H1 (cell line): ENCODE measurements at regions not wholly inside any gene's neighbourhood (a gene's known extent, or its start where the extent isn't known, plus 50 kb on each side); places are given as distances from the start of the nearest gene placed in this dataset.

Experiments used
- CTCF ChIA-PET: fragments of 300-600 bp; sonication (Branson Sonifier 250); formaldehyde crosslinking; loops from one replicate; lab custom pipeline; 2021; ENCODE audit not compliant: partially characterized antibody; lab: Charles Lee
- POLR2A ChIA-PET: fragments of 300-600 bp; sonication (Branson Sonifier 250); formaldehyde crosslinking; loops from one replicate; lab custom pipeline; 2021; ENCODE audit warnings: inconsistent platforms; ENCODE audit not compliant: partially characterized antibody; lab: Charles Lee
- DNase-seq, 2 experiments: peaks; one replicate each; pipeline versions ENCODE4 v3.0.0 to v3.0.0-alpha.2; 2010 to 2022; ENCODE audit warnings: low spot score in 2 of 2, low read depth in 1 of 2, mixed read lengths in 1 of 2
- FAIRE-seq: peaks from 2 replicates; lab custom pipeline; 2011; peaks lifted over from hg19 to GRCh38; lab: Jason Lieb, UNC
- H2AFZ ChIP-seq: 2 replicates; pipeline ENCODE4 v1.8.1; 2012; ENCODE audit warnings: low read length, inconsistent platforms
- H2AK5ac ChIP-seq: 2 replicates; pipeline ENCODE4 v1.6.1; 2013; ENCODE audit warnings: low read depth, low read length
- H2BK120ac ChIP-seq: replicated peaks from 2 replicates; pipeline ENCODE3; 2013; ENCODE audit warnings: low read depth, low read length, inconsistent platforms
- H2BK12ac ChIP-seq: 2 replicates; pipeline ENCODE4 v1.6.1; 2013; ENCODE audit warnings: low read depth, low read length
- H2BK15ac ChIP-seq: 2 replicates; pipeline ENCODE4 v1.6.1; 2013; ENCODE audit warnings: low read length
- H2BK20ac ChIP-seq: 2 replicates; pipeline ENCODE4 v1.6.1; 2013; ENCODE audit warnings: low read length
- H2BK5ac ChIP-seq: 2 replicates; pipeline ENCODE4 v1.6.1; 2013; ENCODE audit warnings: low read depth, low read length
- H3K14ac ChIP-seq: 2 replicates; pipeline ENCODE4 v1.6.1; 2013; ENCODE audit warnings: inconsistent platforms; ENCODE audit not compliant: insufficient read length
- H3K18ac ChIP-seq: 2 replicates; pipeline ENCODE4 v1.6.1; 2013; ENCODE audit warnings: low read length; ENCODE audit errors: extremely low read depth
- H3K23ac ChIP-seq: 2 replicates; pipeline ENCODE4 v1.6.1; 2013; ENCODE audit warnings: inconsistent platforms; ENCODE audit not compliant: insufficient read length
- H3K23me2 ChIP-seq: 2 replicates; pipeline ENCODE4 v1.6.1; 2013; ENCODE audit warnings: low read depth, low read length
- H3K27ac ChIP-seq: 2 replicates; pipeline ENCODE4 v1.6.1; 2011; ENCODE audit warnings: low read depth, low read length, inconsistent platforms
- H3K27me3 ChIP-seq, 4 experiments: replicated peaks in 1 of 4; 1 replicate in 1 of 4; 2 replicates in 3 of 4; pipeline versions ENCODE4 v1.6.1 to v1.8.1; 2011 to 2013; ENCODE audit warnings: low read length in 3 of 4, mild to moderate bottlenecking in 3 of 4, inconsistent platforms in 2 of 4, mixed read lengths in 2 of 4, moderate library complexity in 1 of 4; ENCODE audit not compliant: control insufficient read depth in 3 of 4, insufficient read depth in 3 of 4; ENCODE audit errors: extremely low read depth in 1 of 4
- H3K36me3 ChIP-seq, 4 experiments: 2 replicates each; pipeline versions ENCODE4 v1.6.1 to v1.8.1; 2011 to 2013; ENCODE audit warnings: mild to moderate bottlenecking in 4 of 4, low read length in 3 of 4, moderate library complexity in 2 of 4, control low read depth in 1 of 4, inconsistent platforms in 1 of 4; ENCODE audit not compliant: insufficient read depth in 4 of 4, control insufficient read depth in 2 of 4
- H3K4ac ChIP-seq: replicated peaks from 2 replicates; pipeline ENCODE3; 2013; ENCODE audit warnings: low read length, low read depth, mixed read lengths, inconsistent platforms; ENCODE audit not compliant: insufficient read length
- H3K4me1 ChIP-seq, 4 experiments: replicated peaks in 1 of 4; 1 replicate in 1 of 4; 2 replicates in 3 of 4; pipeline versions ENCODE4 v1.6.1 to v1.8.1; 2011 to 2013; ENCODE audit warnings: low read length in 3 of 4, inconsistent platforms in 2 of 4, mixed read lengths in 1 of 4; ENCODE audit not compliant: insufficient read depth in 4 of 4, control insufficient read depth in 3 of 4
- H3K4me2 ChIP-seq, 2 experiments: 2 replicates each; pipeline versions ENCODE4 v1.6.1 to v1.8.1; 2011 to 2013; ENCODE audit warnings: low read depth in 2 of 2, low read length in 2 of 2, control low read depth in 1 of 2, inconsistent platforms in 1 of 2, mild to moderate bottlenecking in 1 of 2; ENCODE audit not compliant: insufficient read depth in 1 of 2
- H3K4me3 ChIP-seq, 4 experiments: fragments of 200-600, 300-600 bp in 1 of 4; sonication (generic), shearing (Covaris generic), sonication (Bioruptor Twin) in 1 of 4; 2 replicates each; pipeline versions ENCODE4 v1.5.1 to v1.8.1; 2011 to 2016; ENCODE audit warnings: low read length in 4 of 4, low read depth in 3 of 4, control low read depth in 2 of 4, inconsistent platforms in 2 of 4, mild to moderate bottlenecking in 2 of 4, mixed read lengths in 1 of 4, moderate library complexity in 1 of 4; ENCODE audit not compliant: insufficient read depth in 2 of 4; ENCODE audit errors: extremely low read depth in 1 of 4
- H3K56ac ChIP-seq: replicated peaks from 2 replicates; pipeline ENCODE3; 2013; ENCODE audit warnings: low read depth, mild to moderate bottlenecking, mixed read lengths, low read length, inconsistent platforms; ENCODE audit not compliant: insufficient read length
- H3K79me1 ChIP-seq: 2 replicates; pipeline ENCODE4 v1.6.1; 2013; ENCODE audit warnings: low read depth, low read length, control low read depth
- H3K79me2 ChIP-seq, 2 experiments: 2 replicates each; pipeline versions ENCODE4 v1.6.1 to v1.8.1; 2012 to 2013; ENCODE audit warnings: low read length in 2 of 2, mild to moderate bottlenecking in 2 of 2, inconsistent platforms in 1 of 2; ENCODE audit not compliant: insufficient read depth in 2 of 2, control insufficient read depth in 1 of 2
- H3K9ac ChIP-seq, 4 experiments: replicated peaks in 1 of 4; 1 replicate in 1 of 4; 2 replicates in 3 of 4; pipeline versions ENCODE4 v1.6.1 to v1.8.1; 2011 to 2013; ENCODE audit warnings: low read depth in 3 of 4, low read length in 3 of 4, control low read depth in 2 of 4, mild to moderate bottlenecking in 2 of 4, moderate library complexity in 2 of 4, inconsistent platforms in 1 of 4; ENCODE audit errors: extremely low read depth in 1 of 4
- H3K9me3 ChIP-seq, 2 experiments: 2 replicates each; pipeline versions ENCODE4 v1.6.1 to v1.8.1; 2012 to 2013; ENCODE audit warnings: mild to moderate bottlenecking in 2 of 2, moderate library complexity in 2 of 2, control low read depth in 1 of 2, inconsistent platforms in 1 of 2, low read depth in 1 of 2, low read length in 1 of 2, mixed read lengths in 1 of 2; ENCODE audit not compliant: insufficient read depth in 2 of 2
- H4K20me1 ChIP-seq, 2 experiments: replicated peaks in 1 of 2; 2 replicates each; pipeline versions ENCODE3 to v1.8.1; 2011 to 2013; ENCODE audit warnings: inconsistent platforms in 2 of 2, low read length in 2 of 2, mild to moderate bottlenecking in 1 of 2; ENCODE audit not compliant: insufficient read depth in 2 of 2, control insufficient read depth in 1 of 2
- H4K5ac ChIP-seq: 2 replicates; pipeline ENCODE4 v1.6.1; 2013; ENCODE audit warnings: low read length, low read depth, mixed read lengths, inconsistent platforms; ENCODE audit not compliant: insufficient read length
- H4K8ac ChIP-seq: 2 replicates; pipeline ENCODE4 v1.8.0; 2013; ENCODE audit warnings: mild to moderate bottlenecking, moderate library complexity, low read length, inconsistent platforms; ENCODE audit not compliant: insufficient read depth; ENCODE audit errors: extremely low read depth
- H4K91ac ChIP-seq: replicated peaks from 2 replicates; pipeline ENCODE3; 2013; ENCODE audit warnings: low read length, mixed read lengths, inconsistent platforms; ENCODE audit not compliant: insufficient read length
- BCL11A ChIP-seq, 2 experiments: IDR thresholded peaks; one replicate each; pipeline ENCODE4 v1.6.1; 2011; ENCODE audit warnings: low read depth in 2 of 2, low read length in 2 of 2, mild to moderate bottlenecking in 2 of 2
- CEBPB ChIP-seq: IDR thresholded peaks from 2 replicates; pipeline ENCODE4 v1.6.1; 2012; ENCODE audit warnings: low read depth, low read length
- EGR1 ChIP-seq: IDR thresholded peaks from 2 replicates; pipeline ENCODE4 v1.6.1; 2011; ENCODE audit warnings: low read depth, low read length, borderline replicate concordance
- NRF1 ChIP-seq: IDR thresholded peaks from 2 replicates; pipeline ENCODE4 v1.6.1; 2011; ENCODE audit warnings: mild to moderate bottlenecking, low read depth, low read length, improper control_type of control experiment
- RAD21 ChIP-seq, 2 experiments: IDR thresholded peaks in 1 of 2; conservative IDR thresholded peaks in 1 of 2; 2 replicates each; pipeline ENCODE4 v1.6.1; 2011; ENCODE audit warnings: low read depth in 2 of 2, low read length in 2 of 2, improper control_type of control experiment in 1 of 2, inconsistent platforms in 1 of 2, mild to moderate bottlenecking in 1 of 2, moderate library complexity in 1 of 2
- RXRA ChIP-seq: IDR thresholded peaks from 2 replicates; pipeline ENCODE4 v1.6.1; 2011; ENCODE audit warnings: low read depth, mild to moderate bottlenecking, low read length, moderate library complexity; ENCODE audit not compliant: insufficient read depth
- WGBS, 2 experiments: shearing (Covaris generic) in 1 of 2; methylation state at CpG; one replicate each; pipeline versions ENCODE4 v1.1.6 to v1.1.7; 2013 to 2015; ENCODE audit warnings: low lambda C conversion rate in 2 of 2, mixed read lengths in 2 of 2, inconsistent platforms in 1 of 2, low coverage in 1 of 2, missing lambda C conversion rate in 1 of 2; ENCODE audit not compliant: insufficient replicate concordance in 2 of 2, insufficient coverage in 1 of 2, insufficient read length in 1 of 2; ENCODE audit errors: extremely low coverage in 1 of 2, missing lambda C conversion rate in 1 of 2; 5-methylcytosine and 5-hydroxymethylcytosine counted together

- POLR2A ChIA-PET, result no interaction called here
- Histone ChIP-seq H4K5ac (no peak overlapping the region), H2BK120ac (no peak overlapping the region), H3K27me3 (no peaks in the 10 kb centered on the region), H4K91ac (no peak overlapping the region), H2BK20ac (no peak overlapping the region), H3K23me2 (no peaks in the 10 kb centered on the region), H3K4me3 (no peak overlapping the region), H3K9ac (no peak overlapping the region), H3K18ac (no peak overlapping the region), H2BK5ac (no peak overlapping the region), H2BK15ac (no peak overlapping the region), H3K4ac (no peak overlapping the region), H3K79me2 (no peaks in the 10 kb centered on the region), H3K23ac (no peak overlapping the region), H3K4me1 (no peaks in the 10 kb centered on the region), H2AFZ (no peak overlapping the region), H3K14ac (no peak overlapping the region), H3K36me3 (no peaks in the 10 kb centered on the region), H3K9me3 (no peaks in the 10 kb centered on the region)
- WGBS, 2 experiments, result 79% methylated on average over 5 of the region's 5 CpGs; no CpG with 5 or more reads in 1 of the 2 experiments
- no peak for FAIRE-seq
- TF ChIP-seq BCL11A (IDR thresholded peaks at IDR 0.05; ENCODE audit: low read depth in 2 of 2, low read length in 2 of 2) (no peak), RXRA (no peak), CEBPB (no peak), RAD21 (IDR thresholded peaks at IDR 0.05 in 1 of 2, conservative IDR thresholded peaks at IDR 0.05 in 1 of 2; ENCODE audit: low read depth in 2 of 2, low read length in 2 of 2) (no peak), NRF1 (no peak), EGR1 (no peak)
- TF ChIP-seq, all 59 proteins: peak for 0
- Histone ChIP-seq H3K79me1 (no peaks in the 10 kb centered on the region), H2BK12ac (no peak overlapping the region), H4K20me1 (no peaks in the 10 kb centered on the region), H3K56ac (no peak overlapping the region), H3K4me2 (no peak overlapping the region), H2AK5ac (no peak overlapping the region), H4K8ac (no peak overlapping the region), H3K27ac (no peak overlapping the region)
- CTCF ChIA-PET, result interaction anchor here (1.1 to 1.3 kb wide), 2 partner anchors 16 to 31 kb away, joined by 3 read pairs; no protein-coding TSS in a partner anchor
- no peak for DNase-seq
Observed at GRCh38 chr14:34165847-34166350, 215.0 kb upstream of the EGLN3 start.
